ENCODE measurements at regions not wholly inside any gene's neighbourhood (a gene's known extent, or its start where the extent isn't known, plus 50 kb on each side); places are given as distances from the start of the nearest gene placed in this dataset.

GRCh38 chr5:171568389-171568788 lies 148.9 kb downstream of the FGF18 start:
- TF ChIP-seq ESRRA (IDR thresholded peaks at IDR 0.05; ENCODE audit: borderline replicate concordance, low read length) (no peak), MAZ (IDR thresholded peaks at IDR 0.05; ENCODE audit: borderline replicate concordance, low read depth, low read length) (no peak), MAX (IDR thresholded peaks at IDR 0.05) (no peak), SMC3 (IDR thresholded peaks at IDR 0.05) (no peak)
